ENCODE measurements at regions not wholly inside any gene's neighbourhood (a gene's known extent, or its start where the extent isn't known, plus 50 kb on each side); places are given as distances from the start of the nearest gene placed in this dataset.

GRCh38 chr11:134640536-134640935 lies 228.5 kb upstream of the B3GAT1 start:
- CTCF ChIA-PET, result no interaction called here
- Histone ChIP-seq H3K4me3 (ENCODE audit: low read depth, low read length) (no peak overlapping the region), H3K27me3 (ENCODE audit: control insufficient read depth, insufficient read depth, low read length) (no peaks in the 10 kb centered on the region), H3K36me3 (ENCODE audit: control insufficient read depth, insufficient read depth, low read length) (no peaks in the 10 kb centered on the region)
- no peak for TF ChIP-seq CTCF (IDR thresholded peaks at IDR 0.05; ENCODE audit: insufficient read depth, low read depth, low read length)
- POLR2A ChIA-PET, result no interaction called here
- no peak for DNase-seq (ENCODE audit: low read depth)

GRCh38 chr11:134639586-134640330 lies 227.7 kb upstream of the B3GAT1 start:
- no peaks in the 10 kb centered on the region for H3K27me3 ChIP-seq (ENCODE audit: control insufficient read depth, insufficient read depth, low read length)
- H3K36me3 ChIP-seq (ENCODE audit: control insufficient read depth, insufficient read depth, low read length), result no peaks in the 10 kb centered on the region
- POLR2A ChIA-PET, result no interaction called here
- CTCF ChIA-PET, result no interaction called here
- no peak for TF ChIP-seq CTCF (IDR thresholded peaks at IDR 0.05; ENCODE audit: insufficient read depth, low read depth, low read length)
- H3K4me3 ChIP-seq (ENCODE audit: low read depth, low read length), result no peak overlapping the region
- DNase-seq (ENCODE audit: low read depth), result no peak

- TF ChIP-seq CTCF (IDR thresholded peaks at IDR 0.05; ENCODE audit: insufficient read depth, low read depth, low read length), result no peak
- CTCF ChIA-PET, result no interaction called here
- no peak for DNase-seq (ENCODE audit: low read depth)
- Histone ChIP-seq H3K27me3 (ENCODE audit: control insufficient read depth, insufficient read depth, low read length) (no peaks in the 10 kb centered on the region), H3K4me3 (ENCODE audit: low read depth, low read length) (no peak overlapping the region), H3K36me3 (ENCODE audit: control insufficient read depth, insufficient read depth, low read length) (no peaks in the 10 kb centered on the region)
- POLR2A ChIA-PET, result no interaction called here
Measured at GRCh38 chr11:134638796-134639430, 226.9 kb upstream of the B3GAT1 start.

GRCh38 chr11:134637091-134638015 lies 225.3 kb upstream of the B3GAT1 start:
- CTCF ChIA-PET, result no interaction called here
- no peaks in the 10 kb centered on the region for H3K27me3 ChIP-seq (ENCODE audit: control insufficient read depth, insufficient read depth, low read length)
- no peak for TF ChIP-seq CTCF (IDR thresholded peaks at IDR 0.05; ENCODE audit: insufficient read depth, low read depth, low read length)
- no peak overlapping the region for H3K4me3 ChIP-seq (ENCODE audit: low read depth, low read length)
- H3K36me3 ChIP-seq (ENCODE audit: control insufficient read depth, insufficient read depth, low read length), result no peaks in the 10 kb centered on the region
- no peak for DNase-seq (ENCODE audit: low read depth)
- POLR2A ChIA-PET, result no interaction called here

GRCh38 chr11:134636071-134636470 lies 224.0 kb upstream of the B3GAT1 start:
- TF ChIP-seq CTCF (IDR thresholded peaks at IDR 0.05; ENCODE audit: insufficient read depth, low read depth, low read length), result no peak
- CTCF ChIA-PET, result no interaction called here
- H3K36me3 ChIP-seq (ENCODE audit: control insufficient read depth, insufficient read depth, low read length), result no peaks in the 10 kb centered on the region
- POLR2A ChIA-PET, result no interaction called here
- no peaks in the 10 kb centered on the region for H3K27me3 ChIP-seq (ENCODE audit: control insufficient read depth, insufficient read depth, low read length)
- no peak for DNase-seq (ENCODE audit: low read depth)
- H3K4me3 ChIP-seq (ENCODE audit: low read depth, low read length), result no peak overlapping the region

All from BJ (cell line).